GM12872 (cell line): ENCODE measurements at regions not wholly inside any gene's neighbourhood (a gene's known extent, or its start where the extent isn't known, plus 50 kb on each side); places are given as distances from the start of the nearest gene placed in this dataset.
A peak's percentile ranks its signal among the peaks of the same experiment; 100 is the strongest.

Experiments
- TF ChIP-seq, protein P1 (sequence below): IDR thresholded peaks from 3 replicates; pipeline ENCODE4 v1.5.1; 2011; ENCODE audit warnings: low read depth, mild to moderate bottlenecking, low read length, moderate library complexity; ENCODE audit not compliant: insufficient read depth

DNA sequence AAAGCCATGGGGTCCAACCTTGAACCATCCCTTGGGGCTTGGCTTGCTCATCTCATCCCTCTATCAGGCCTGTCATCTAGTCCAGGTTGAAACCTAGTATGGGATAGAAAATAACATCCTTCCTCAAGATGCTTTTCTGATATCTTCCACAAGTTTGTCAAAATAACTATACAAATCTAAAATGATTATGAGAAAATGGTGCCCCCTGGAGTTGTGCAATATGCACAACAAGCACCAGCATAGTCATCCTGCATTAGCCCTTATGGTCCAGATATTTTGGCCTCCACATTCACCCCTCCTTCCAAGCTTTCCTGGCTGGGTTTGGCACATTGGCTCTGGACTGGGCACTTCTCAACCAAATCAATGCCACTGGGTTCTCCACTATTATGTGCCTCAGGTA, 101.2 kb downstream of the TBX19 start:
- TF ChIP-seq, protein P1, sequence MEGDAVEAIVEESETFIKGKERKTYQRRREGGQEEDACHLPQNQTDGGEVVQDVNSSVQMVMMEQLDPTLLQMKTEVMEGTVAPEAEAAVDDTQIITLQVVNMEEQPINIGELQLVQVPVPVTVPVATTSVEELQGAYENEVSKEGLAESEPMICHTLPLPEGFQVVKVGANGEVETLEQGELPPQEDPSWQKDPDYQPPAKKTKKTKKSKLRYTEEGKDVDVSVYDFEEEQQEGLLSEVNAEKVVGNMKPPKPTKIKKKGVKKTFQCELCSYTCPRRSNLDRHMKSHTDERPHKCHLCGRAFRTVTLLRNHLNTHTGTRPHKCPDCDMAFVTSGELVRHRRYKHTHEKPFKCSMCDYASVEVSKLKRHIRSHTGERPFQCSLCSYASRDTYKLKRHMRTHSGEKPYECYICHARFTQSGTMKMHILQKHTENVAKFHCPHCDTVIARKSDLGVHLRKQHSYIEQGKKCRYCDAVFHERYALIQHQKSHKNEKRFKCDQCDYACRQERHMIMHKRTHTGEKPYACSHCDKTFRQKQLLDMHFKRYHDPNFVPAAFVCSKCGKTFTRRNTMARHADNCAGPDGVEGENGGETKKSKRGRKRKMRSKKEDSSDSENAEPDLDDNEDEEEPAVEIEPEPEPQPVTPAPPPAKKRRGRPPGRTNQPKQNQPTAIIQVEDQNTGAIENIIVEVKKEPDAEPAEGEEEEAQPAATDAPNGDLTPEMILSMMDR, result peak; percentile 7; the same call in 1 of the 3 replicates

DNA sequence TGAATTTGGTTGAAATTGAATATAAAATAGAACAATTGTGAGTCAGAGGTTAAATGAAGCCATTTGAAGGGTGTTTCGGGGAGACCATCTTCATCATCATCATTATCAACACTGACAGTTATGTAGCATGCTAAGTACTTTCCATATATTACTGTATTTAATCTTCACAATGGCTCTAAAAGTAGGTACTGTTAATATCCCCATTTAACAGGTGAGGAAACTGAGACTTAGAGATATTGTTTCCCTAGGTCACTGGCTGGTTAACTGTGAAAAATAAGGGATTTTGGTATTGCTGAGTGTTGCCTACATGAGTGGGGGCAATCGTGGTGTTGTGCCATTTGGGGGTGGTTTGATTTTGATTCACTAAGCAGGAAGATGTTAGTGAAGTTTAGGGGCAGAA, 100.3 kb downstream of the TBX19 start:
- TF ChIP-seq, protein P1, result no peak

DNA sequence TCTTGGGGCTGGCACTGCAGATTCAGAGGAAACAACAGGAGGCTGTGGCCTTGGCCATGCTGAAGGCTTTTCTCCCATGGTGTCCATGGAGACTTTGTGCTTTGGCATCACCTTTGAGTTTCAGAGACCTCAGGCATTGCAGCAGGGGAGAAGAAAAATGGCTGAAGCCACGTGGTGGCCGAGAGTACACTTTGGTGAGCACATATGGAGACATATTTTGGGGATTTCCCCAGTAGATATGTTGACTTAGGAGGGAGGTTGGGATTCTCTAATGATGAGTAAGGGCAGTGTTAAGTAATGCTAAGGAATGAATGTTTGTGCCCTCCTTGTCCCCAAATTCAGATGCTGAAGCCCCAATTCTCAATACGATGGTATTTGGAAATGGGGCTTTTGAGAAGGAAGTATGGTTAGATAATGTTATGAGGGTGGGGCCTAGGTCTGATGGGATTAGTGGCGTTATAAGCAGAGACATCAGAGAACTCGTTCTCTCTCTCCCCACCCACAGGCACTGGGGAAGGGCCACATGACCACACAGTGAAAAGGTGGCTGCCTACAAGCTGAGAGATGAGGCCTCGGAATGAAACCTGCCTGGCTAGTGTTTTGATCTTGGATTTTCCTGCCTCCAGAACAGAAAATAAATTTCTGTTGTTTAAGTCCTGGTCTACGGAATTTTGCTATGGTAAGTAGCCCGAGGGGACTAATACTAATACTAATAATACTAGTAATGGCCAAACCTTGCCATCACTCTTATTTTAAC, 98.6 kb downstream of the TBX19 start:
- TF ChIP-seq, protein P1, result no peak

DNA sequence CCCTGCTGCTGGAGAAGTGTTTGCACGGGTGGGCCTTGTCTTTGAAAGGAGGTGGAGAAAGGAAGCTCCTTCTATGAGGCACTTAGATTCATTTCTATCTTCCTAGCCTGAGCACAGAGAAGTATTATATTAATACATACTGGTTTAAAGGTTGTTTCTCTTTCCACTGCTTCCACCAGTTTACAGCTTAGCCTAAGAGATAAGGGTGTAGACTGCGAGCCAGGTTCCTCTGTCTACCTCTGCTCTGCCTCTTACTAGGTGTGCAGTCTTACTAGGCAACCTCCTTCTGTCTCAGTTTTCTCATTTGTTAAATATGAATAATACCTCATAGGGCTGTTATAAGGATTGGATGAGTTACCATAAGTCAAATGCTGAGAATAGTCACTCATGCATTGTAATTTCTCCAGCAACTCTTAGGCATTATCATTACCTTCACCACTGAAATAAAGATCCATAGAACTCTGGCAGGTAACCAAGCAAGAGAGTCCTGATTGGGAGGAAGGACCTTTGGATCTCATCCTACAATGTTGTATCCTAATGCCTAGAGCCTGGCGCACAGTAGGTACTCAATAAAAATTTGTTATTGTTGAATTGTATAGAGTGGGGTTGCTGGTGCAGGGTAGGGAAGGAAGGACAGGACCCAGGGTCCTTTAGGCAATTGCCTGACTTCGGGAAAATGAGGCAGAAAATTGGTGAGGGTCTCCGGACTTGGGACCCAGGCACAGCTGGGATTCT, 95.1 kb downstream of the TBX19 start:
- TF ChIP-seq, protein P1, result no peak

DNA sequence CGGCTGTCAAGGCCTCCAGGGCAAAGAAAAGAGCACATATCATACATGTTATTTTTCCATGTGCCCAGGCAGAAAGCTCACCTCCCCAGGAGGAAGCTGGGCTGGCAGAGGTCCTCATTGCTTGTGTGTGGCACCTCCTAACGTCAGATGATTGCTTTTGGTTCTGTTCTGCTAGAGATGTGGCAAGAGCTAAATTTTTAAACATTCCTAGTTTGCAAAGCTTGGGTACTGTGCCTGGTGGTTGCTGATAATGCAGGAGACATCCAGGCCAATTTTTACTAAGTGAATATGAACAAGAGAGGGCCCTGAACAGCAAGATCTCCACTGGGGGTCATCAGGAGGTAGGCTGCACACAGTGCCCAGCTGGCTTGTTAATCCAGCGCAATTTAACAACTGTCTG, 93.9 kb downstream of the TBX19 start:
- TF ChIP-seq, protein P1, result no peak

GRCh38 chr1:168373869-168374268, 93.2 kb downstream of the TBX19 start:
- TF ChIP-seq, protein P1, result no peak

DNA sequence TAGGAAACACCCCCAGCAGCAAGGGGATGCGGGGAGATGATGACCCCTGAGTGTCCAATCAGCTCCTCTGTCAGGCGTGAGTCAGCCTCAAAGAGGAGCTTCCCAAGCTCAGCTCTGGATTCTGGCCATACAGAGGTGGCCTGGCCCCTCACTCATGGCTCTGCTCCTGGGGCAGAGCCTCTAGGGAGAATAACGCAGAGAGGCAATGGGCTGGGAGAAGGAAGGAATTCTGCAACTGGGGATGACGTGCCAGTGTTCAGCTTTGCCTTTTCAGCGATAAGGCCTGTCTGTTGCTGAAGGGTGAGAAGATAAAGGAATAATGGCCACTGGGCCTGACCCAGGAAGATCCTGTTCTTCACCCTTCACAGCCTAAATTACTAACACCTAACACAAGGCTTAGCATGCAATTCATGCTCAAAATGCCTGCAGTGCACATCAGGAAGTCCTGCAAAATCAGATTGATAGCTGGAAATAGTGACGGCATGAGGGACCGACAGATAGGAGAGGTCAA, 92.2 kb downstream of the TBX19 start:
- TF ChIP-seq, protein P1, result no peak
